DND-41 (cell line): ENCODE measurements at regions not wholly inside any gene's neighbourhood (a gene's known extent, or its start where the extent isn't known, plus 50 kb on each side); places are given as distances from the start of the nearest gene placed in this dataset.

Source experiments
- ATAC-seq: fragments of 200-7000 bp; cut with Tn5 transposase; 3 replicates; pipeline ENCODE4 v1.9.1; 2021; ENCODE audit warnings: low read depth; ENCODE audit not compliant: insufficient read depth
- DNase-seq: peaks from one replicate; pipeline ENCODE4 v3.0.0-alpha.2; 2020
- H2AFZ ChIP-seq: 2 replicates; pipeline ENCODE4 v1.6.0; 2012; ENCODE audit warnings: low read depth, low read length
- H3K27ac ChIP-seq: 2 replicates; pipeline ENCODE4 v1.5.1; 2012; ENCODE audit warnings: low read length, inconsistent platforms
- H3K27me3 ChIP-seq: fragments of 200-600 bp; sonication (generic); 2 replicates; pipeline ENCODE4 v1.6.0; 2012; ENCODE audit warnings: low read length, mild to moderate bottlenecking, inconsistent platforms; ENCODE audit not compliant: insufficient read depth, poor library complexity
- H3K36me3 ChIP-seq: 2 replicates; pipeline ENCODE4 v1.5.1; 2012; ENCODE audit warnings: low read length, inconsistent platforms; ENCODE audit not compliant: insufficient read depth
- H3K4me1 ChIP-seq: 2 replicates; pipeline ENCODE4 v1.5.1; 2012; ENCODE audit warnings: mild to moderate bottlenecking, low read length; ENCODE audit not compliant: insufficient read depth
- H3K4me2 ChIP-seq: 2 replicates; pipeline ENCODE4 v1.6.0; 2012; ENCODE audit warnings: mild to moderate bottlenecking, moderate library complexity, low read length, inconsistent platforms; ENCODE audit not compliant: insufficient read depth
- H3K4me3 ChIP-seq, 2 experiments: fragments of 200-600 bp in 1 of 2; shearing (Covaris generic) in 1 of 2; 2 replicates each; pipeline ENCODE4 v1.5.1; 2012 to 2016; ENCODE audit warnings: inconsistent platforms in 2 of 2, low read length in 2 of 2, mild to moderate bottlenecking in 2 of 2, low read depth in 1 of 2, moderate library complexity in 1 of 2
- H3K79me2 ChIP-seq: 2 replicates; pipeline ENCODE4 v1.6.0; 2012; ENCODE audit warnings: low read length, inconsistent platforms; ENCODE audit not compliant: insufficient read depth
- H3K9ac ChIP-seq: 2 replicates; pipeline ENCODE4 v1.6.0; 2012; ENCODE audit warnings: low read depth, mild to moderate bottlenecking, inconsistent platforms, low read length, moderate library complexity
- H3K9me3 ChIP-seq: 2 replicates; pipeline ENCODE4 v1.5.1; 2012; ENCODE audit warnings: low read length, moderate library complexity, mild to moderate bottlenecking, inconsistent platforms; ENCODE audit not compliant: insufficient read depth, severe bottlenecking
- H4K20me1 ChIP-seq: 2 replicates; pipeline ENCODE4 v1.6.0; 2012; ENCODE audit warnings: low read length; ENCODE audit not compliant: insufficient read depth
- EZH2 ChIP-seq: IDR thresholded peaks from 3 replicates; pipeline ENCODE4 v1.6.1; 2012; ENCODE audit warnings: borderline replicate concordance, low read depth, mild to moderate bottlenecking, moderate library complexity, low read length, inconsistent platforms; ENCODE audit not compliant: severe bottlenecking
- TF ChIP-seq, protein P1 (sequence below): IDR thresholded peaks from 2 replicates; pipeline ENCODE4 v1.5.1; 2012; ENCODE audit warnings: borderline replicate concordance, low read length, moderate library complexity, mild to moderate bottlenecking; ENCODE audit not compliant: poor library complexity, severe bottlenecking; ENCODE audit errors: extremely low read depth

GRCh38 chr10:109029870-109030269 lies 893.4 kb downstream of the XPNPEP1 start:
- Histone ChIP-seq H4K20me1 (no peaks in the 10 kb centered on the region), H3K79me2 (no peaks in the 10 kb centered on the region), H3K9ac (no peak overlapping the region), H3K27me3 (no peaks in the 10 kb centered on the region), H2AFZ (no peak overlapping the region), H3K9me3 (no peaks in the 10 kb centered on the region), H3K27ac (no peak overlapping the region), H3K4me1 (no peaks in the 10 kb centered on the region), H3K36me3 (no peaks in the 10 kb centered on the region), H3K4me2 (no peak overlapping the region), H3K4me3 (no peak overlapping the region)
- ATAC-seq (no peak), DNase-seq (no peak)
- TF ChIP-seq, protein P1, sequence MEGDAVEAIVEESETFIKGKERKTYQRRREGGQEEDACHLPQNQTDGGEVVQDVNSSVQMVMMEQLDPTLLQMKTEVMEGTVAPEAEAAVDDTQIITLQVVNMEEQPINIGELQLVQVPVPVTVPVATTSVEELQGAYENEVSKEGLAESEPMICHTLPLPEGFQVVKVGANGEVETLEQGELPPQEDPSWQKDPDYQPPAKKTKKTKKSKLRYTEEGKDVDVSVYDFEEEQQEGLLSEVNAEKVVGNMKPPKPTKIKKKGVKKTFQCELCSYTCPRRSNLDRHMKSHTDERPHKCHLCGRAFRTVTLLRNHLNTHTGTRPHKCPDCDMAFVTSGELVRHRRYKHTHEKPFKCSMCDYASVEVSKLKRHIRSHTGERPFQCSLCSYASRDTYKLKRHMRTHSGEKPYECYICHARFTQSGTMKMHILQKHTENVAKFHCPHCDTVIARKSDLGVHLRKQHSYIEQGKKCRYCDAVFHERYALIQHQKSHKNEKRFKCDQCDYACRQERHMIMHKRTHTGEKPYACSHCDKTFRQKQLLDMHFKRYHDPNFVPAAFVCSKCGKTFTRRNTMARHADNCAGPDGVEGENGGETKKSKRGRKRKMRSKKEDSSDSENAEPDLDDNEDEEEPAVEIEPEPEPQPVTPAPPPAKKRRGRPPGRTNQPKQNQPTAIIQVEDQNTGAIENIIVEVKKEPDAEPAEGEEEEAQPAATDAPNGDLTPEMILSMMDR, result no peak

- H3K4me3 ChIP-seq, result no peak overlapping the region
- H3K9me3 ChIP-seq, result no peaks in the 10 kb centered on the region
- DNase-seq (no peak), ATAC-seq (no peak)
- H4K20me1 ChIP-seq, result no peaks in the 10 kb centered on the region
- H3K9ac ChIP-seq, result no peak overlapping the region
- H3K27ac ChIP-seq, result no peak overlapping the region
- H3K79me2 ChIP-seq, result no peaks in the 10 kb centered on the region
- H2AFZ ChIP-seq, result no peak overlapping the region
- no peaks in the 10 kb centered on the region for H3K27me3 ChIP-seq
- H3K4me2 ChIP-seq, result no peak overlapping the region
- H3K36me3 ChIP-seq, result no peaks in the 10 kb centered on the region
- TF ChIP-seq EZH2, result no peak
- TF ChIP-seq, protein P1, result no peak
- H3K4me1 ChIP-seq, result no peaks in the 10 kb centered on the region
Measured at GRCh38 chr10:109027534-109028185, 895.7 kb downstream of the XPNPEP1 start.

DNA sequence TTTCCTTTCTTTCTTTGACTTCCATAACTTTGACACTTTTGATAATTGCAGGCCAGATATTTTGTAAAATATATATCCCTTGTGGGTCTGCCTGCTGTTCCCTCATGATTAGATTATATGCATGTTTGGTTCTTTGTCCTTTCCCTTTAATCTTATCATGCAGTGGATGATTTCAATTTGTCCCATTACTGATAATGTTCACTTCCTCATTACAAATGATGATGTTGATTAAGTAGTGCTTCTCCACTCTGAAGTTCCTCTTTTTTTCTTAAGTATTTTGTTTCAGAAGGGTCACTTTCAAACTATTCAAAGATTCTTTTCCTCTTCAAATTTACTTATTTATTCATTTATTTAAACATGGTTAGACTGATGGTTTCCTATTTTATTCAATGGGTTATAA lies 898.1 kb downstream of the XPNPEP1 start:
- H3K27ac ChIP-seq, result no peak overlapping the region
- no peak for ATAC-seq
- no peaks in the 10 kb centered on the region for H3K79me2 ChIP-seq
- H4K20me1 ChIP-seq, result no peaks in the 10 kb centered on the region
- no peak overlapping the region for H2AFZ ChIP-seq
- no peak overlapping the region for H3K9ac ChIP-seq
- H3K4me3 ChIP-seq, result no peak overlapping the region
- H3K9me3 ChIP-seq, result no peaks in the 10 kb centered on the region
- H3K36me3 ChIP-seq, result no peaks in the 10 kb centered on the region
- TF ChIP-seq EZH2, result no peak
- TF ChIP-seq, protein P1, result no peak
- no peak overlapping the region for H3K4me2 ChIP-seq
- DNase-seq, result no peak
- H3K4me1 ChIP-seq, result no peaks in the 10 kb centered on the region
- no peaks in the 10 kb centered on the region for H3K27me3 ChIP-seq
